ENCODE measurements at regions not wholly inside any gene's neighbourhood (a gene's known extent, or its start where the extent isn't known, plus 50 kb on each side); places are given as distances from the start of the nearest gene placed in this dataset.

DNA sequence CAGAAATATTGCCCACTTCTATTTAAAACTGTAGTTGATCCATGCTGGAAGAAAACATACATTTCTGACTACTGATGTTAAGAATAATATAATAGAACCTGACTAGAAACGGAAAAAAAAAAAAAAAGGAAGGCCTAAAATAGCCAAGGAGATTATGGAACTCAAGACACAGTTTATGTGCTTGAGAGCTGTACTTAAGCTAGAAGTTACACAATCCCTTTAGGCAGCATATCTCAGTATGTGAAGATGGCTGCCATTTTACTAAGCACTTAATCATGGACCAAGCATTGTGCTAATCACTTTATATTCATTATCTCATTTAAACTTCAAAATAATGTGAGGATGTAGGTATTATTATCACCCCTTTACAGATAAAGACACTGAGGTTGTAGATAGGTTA lies 73.0 kb upstream of the NR4A3 start:
- TF ChIP-seq, protein P1, sequence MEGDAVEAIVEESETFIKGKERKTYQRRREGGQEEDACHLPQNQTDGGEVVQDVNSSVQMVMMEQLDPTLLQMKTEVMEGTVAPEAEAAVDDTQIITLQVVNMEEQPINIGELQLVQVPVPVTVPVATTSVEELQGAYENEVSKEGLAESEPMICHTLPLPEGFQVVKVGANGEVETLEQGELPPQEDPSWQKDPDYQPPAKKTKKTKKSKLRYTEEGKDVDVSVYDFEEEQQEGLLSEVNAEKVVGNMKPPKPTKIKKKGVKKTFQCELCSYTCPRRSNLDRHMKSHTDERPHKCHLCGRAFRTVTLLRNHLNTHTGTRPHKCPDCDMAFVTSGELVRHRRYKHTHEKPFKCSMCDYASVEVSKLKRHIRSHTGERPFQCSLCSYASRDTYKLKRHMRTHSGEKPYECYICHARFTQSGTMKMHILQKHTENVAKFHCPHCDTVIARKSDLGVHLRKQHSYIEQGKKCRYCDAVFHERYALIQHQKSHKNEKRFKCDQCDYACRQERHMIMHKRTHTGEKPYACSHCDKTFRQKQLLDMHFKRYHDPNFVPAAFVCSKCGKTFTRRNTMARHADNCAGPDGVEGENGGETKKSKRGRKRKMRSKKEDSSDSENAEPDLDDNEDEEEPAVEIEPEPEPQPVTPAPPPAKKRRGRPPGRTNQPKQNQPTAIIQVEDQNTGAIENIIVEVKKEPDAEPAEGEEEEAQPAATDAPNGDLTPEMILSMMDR (conservative IDR thresholded peaks at IDR 0.05 in 1 of 2, IDR thresholded peaks at IDR 0.05 in 1 of 2; ENCODE audit: extremely low read depth in 1 of 2, insufficient read depth in 1 of 2, low read depth in 1 of 2, low read length in 2 of 2): no peak
- no peak for TF ChIP-seq EZH2 (IDR thresholded peaks at IDR 0.05; ENCODE audit: borderline replicate concordance, low read length)
